GM18868 (cell line): ENCODE measurements at regions not wholly inside any gene's neighbourhood (a gene's known extent, or its start where the extent isn't known, plus 50 kb on each side); places are given as distances from the start of the nearest gene placed in this dataset.

Experiments
- ATAC-seq: cut with Tn5 transposase; IDR thresholded peaks from one replicate; pipeline ENCODE4 v1.9.1; 2021; ENCODE audit warnings: mild to moderate bottlenecking, moderate library complexity; ENCODE audit not compliant: unreplicated experiment

DNA sequence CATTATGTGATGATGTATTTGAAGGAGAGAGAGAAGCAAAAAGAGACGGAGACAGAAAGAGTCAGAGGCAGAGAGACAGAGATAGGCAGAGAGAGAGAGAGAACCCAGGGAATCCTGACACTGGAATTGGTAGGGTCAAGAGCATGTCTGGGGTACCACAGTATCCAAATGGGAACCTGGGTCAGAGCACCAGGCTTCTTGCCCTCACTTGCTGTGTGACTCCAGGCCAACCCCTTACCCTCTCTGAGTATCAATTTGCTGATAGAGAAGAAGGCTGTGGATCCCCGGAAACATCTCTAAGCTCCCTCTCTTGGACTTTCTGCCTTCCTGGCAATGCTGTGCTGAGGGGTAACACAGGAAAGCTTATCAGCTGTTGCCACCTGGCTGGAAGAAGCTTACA is 385.3 kb upstream of the SULF2 start:
- ATAC-seq = no peak

DNA sequence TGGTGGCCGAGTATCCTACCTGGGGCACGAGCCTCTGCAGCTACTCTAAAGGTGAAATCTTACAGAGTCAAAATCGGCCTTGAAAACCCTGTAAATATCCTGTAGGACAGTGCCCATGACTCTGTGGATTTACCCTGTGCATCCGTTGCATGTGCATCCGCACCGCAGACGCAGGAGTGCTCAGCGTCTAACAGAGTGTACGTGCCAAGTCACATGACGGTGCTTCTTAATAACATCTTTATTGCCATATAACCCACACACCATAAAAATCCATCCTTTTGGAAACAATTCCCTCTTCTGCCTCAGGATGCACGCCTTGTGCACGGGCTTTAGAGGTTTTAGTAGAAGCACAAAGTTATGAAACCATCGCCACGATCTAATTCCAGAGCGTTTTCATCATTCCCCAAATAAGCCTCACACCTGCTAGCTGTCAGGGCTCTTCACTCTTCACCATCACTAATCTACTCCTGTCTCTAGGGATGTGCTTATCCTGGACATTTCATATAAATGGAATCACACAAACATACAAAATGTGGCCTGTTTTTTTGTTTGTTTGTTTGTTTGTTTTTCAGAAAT is 384.5 kb upstream of the SULF2 start:
- no peak for ATAC-seq

DNA sequence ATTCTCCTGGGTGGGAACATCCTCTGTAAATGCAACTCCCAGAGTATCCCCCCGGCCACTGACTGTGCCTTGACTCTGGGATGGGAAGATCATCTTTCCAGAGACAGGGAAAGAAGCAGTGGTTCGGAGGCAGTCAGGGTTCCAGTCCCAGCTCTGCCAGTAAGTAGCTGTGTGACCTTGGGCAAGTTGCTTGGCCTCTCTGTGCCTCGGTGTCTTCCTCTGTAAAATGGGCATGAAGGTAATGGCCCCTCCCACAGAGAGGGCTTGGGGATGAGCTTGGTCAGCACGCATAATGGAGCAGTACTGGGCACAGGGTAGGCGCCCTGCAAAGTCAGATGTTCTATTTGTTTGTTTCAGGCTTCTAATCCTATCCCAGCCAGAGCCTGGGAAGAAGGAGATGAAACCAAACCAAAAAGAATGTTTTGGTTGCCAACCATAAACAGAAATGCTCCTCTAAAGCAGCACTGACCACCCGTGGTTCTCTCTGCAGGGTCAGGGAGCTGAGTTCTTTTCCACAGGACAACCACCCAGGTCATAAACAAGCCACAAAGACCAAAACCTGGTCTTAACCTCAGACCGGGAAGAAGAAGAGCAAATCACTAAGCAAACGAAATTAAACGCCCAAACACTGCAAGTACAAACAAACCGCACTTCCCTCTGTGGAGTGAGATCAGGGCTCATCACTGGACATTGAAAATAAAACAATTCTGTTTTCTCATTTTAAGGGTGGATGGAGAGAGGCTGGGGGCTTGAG is 381.0 kb upstream of the SULF2 start:
- ATAC-seq = no peak

DNA sequence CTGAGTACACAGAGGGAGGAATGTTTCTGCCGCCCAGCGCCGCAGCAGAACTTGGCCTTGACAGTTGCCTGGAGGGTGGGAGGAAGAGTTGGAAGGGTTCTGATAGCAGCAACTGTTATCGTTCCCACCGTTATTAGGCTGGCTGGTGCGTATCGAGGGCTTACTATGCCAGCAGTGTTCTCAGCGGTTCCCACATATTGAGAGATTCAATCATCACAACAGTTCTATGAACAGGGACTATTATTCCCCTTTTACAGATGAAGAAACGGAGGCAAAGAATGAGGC is 380.1 kb upstream of the SULF2 start:
- no peak for ATAC-seq

DNA sequence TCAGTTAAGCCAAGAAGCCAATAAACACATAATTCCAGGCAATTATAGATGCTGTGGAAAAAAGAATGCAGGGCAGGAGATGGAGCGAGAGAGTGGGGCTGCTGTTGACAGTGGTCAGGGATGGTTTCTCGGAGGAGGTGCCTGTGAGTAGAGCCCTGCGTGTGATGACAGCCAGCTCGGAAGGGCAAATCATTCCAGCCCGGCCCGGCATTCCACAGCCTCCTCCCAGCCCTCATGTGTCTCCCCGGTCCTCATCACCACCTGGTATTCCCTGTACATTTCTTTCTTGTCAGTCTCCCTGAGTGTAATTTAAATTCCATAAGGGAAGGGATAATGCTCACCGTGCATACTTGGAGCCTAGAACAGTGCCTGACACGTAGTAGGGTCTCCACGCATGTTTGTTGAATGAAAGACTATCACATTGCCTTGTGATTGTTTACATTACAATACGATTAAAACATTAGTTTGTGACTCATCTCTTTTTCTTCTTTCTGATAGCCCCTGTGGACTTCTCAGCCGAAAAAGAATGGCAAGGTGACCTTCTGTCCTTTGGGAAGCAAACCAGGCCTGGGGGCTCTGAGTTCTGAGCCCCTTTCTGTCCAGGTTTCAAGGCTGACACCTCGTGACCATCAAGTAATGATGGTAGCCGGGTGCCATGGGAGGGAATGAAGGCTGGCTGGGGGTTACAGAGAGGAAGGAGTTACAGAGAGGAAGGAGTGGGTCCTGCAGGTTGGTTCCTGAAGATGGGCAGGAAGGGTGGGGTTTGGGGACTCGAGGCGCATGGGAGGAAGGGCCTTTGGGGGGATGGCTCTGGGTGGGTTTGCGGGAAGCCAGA is 379.5 kb upstream of the SULF2 start:
- ATAC-seq = no peak

DNA sequence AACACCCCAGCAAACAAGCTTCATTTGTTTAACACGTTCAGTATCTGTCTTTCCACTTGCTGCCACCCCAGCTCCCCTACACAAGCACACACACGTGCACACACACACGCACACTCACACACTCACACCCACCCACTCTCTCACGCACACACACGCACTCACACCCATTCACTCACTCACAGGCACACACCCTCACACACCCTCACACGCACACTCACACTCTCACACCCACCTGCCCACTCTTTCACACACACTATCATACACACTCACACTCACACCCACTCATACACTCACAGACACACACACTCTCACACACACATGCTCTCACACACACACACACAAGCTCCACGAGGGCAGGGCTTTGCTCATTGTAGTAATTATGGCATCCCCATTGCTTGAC is 378.8 kb upstream of the SULF2 start:
- no peak for ATAC-seq

DNA sequence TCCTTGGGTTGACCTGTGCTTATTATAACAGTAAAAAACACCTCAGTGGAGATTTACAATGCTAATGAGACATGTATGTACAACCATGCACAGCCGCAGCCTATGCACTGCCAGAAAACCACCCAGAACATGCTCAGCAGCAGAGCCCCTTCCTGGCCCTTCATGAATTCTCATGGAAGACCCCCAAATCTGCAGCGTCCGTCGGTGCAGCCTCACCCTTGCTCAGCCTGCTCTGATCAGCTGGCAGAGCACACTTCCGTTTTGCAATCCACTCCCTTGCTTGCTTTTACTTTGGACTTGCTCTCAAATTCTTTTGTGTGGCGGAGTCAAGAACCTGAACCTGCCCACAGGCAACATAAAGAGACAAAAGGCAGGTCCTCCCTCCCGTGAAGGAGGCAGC is 378.2 kb upstream of the SULF2 start:
- no peak for ATAC-seq

DNA sequence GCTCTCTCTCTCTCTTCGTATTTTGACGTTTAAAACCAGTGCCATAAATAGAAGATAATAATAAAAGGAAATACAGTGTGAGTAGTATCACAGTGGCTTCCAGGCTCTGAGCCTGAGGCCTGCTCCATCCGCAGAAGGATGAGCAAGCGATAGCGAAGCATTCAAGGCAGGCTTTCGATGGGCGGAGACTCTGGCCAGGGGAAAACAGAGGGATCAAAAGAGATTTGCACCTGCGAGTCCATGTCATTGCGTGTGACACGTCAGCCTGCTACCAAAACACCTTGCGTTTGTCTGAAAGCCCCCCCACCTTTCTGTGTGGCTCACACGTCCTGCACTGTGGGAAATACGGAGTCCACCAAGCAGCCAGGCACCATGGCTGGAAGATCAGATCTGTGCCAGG is 377.3 kb upstream of the SULF2 start:
- no peak for ATAC-seq

DNA sequence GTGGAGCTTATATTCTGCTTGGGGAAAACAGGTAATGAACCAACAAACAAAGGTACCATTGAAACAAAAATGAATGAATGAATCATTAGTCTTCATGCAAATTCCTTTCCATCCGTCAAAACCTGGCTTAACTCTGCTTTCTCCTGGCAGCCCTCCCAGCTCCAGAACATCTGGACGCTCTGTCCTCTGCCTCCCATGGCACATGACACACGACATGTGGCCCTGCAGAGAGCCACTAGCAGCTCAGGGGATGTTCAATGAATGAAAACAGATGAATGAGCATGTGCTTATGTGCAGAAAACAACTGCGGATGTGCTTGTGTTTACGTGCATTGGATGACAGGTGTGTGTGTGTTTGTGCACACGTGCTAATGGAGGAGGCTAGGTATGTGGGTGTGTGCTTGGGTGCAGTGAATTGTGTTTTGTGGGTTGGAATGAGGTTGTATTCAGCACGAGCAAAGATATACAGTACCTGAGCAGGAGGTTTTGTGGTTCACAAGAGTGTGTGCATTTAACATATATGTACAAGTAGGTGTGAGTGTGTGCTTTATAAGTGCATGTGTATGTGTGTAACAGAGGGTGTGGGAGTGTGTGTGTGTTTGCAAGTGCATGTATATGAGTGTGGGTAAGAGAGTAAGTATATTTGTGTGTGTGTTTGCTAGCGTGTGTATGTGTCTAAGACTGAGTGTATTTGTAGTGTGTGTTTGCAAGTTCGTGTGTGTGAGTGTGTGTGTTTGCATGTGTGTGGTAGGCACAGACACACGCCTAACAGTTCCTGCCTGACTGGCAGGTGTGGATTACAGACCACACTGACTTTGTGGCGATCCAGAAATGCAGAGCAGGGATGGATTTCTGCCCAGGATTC is 374.1 kb upstream of the SULF2 start:
- no peak for ATAC-seq

DNA sequence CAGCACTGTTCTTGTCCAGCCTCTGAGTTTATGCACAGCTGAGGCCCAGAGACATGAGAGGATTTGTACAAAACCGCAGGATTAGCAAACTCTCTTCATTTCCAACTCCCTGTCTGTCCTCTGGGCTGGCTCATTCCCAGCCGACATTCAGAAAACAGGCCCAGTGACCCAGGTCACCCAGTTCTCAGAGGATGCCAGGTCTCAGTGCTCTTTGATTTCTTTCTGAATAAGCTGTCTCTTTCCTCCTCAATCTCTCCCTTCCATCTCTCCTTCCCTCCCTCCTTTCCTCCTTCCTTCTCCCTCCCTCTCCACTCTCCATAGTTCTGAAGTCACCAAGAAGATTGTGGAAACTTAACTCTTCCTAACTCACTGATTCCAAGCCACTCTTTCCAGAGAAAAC is 372.7 kb upstream of the SULF2 start:
- ATAC-seq = no peak

DNA sequence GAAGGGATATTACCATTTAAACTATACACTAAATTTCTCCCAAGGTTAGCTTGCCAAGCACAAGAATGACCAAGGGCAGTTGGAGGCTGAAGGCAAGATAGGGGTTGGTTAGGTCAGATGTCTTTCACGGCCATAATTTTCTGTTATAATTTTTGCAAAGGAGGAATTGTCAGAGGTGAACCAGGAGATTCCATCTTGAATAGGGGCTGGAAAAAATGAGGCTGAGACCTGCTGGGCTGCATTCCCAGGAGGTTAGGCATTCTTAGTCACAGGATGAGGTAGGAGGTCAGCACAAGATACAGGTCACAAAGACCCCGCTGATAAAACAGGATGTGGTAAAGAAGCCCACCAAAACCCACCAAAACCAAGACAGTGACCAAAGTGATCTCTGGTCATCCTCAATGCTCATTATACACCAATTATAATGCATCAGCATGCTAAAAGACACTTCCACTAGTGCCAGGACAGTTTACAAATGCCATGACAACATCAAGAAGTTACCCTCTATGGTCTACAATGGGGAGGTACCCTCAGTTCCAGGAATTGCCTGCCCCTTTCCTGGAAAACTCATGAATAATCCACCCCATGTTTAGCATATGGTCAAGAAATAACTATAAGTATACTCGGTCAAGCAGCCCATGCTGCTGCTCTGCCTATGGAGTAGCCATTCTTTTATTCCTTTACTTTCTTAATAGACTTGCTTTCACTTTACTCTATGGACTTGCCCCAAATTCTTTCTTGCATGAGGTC is 371.8 kb upstream of the SULF2 start:
- no peak for ATAC-seq

DNA sequence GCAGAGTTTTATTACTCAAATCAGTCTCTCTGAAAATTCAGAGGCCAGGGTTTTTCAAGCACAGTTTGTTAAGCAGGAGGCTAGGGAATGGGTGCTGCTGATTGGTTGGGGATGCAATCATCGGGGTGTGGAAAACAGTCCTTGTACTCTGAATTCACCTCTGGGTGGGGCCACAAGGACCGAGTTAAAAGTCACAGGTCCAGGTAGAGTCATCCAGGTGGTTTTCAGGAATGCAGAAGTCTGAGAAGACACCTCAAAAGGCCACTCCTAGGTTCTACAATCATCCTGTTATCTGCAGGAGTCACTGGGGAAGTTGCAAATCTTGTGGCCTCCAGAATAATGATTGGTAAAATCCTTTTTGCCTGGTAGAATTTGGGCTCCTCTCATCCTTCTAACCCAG is 371.2 kb upstream of the SULF2 start:
- no peak for ATAC-seq

DNA sequence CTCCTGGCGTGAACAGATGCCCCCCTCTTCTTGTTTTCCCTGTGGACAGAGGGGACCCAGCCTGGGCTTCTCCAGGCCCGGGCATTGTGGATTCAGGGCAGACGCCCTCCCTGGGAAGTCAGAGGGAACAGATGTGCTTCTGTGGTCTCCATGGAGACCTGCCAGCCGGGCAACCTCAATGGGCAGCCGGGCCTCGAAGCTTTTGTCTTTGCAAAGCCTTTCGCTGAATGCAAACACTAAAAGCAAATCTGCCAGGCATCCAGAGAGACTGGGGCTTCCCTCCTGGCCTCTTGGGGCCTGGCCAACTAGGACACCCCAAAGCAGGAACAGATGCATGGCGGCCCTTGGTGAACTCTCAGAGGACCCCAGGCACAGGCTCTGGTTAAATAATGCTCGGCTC is 370.0 kb upstream of the SULF2 start:
- ATAC-seq = no peak

DNA sequence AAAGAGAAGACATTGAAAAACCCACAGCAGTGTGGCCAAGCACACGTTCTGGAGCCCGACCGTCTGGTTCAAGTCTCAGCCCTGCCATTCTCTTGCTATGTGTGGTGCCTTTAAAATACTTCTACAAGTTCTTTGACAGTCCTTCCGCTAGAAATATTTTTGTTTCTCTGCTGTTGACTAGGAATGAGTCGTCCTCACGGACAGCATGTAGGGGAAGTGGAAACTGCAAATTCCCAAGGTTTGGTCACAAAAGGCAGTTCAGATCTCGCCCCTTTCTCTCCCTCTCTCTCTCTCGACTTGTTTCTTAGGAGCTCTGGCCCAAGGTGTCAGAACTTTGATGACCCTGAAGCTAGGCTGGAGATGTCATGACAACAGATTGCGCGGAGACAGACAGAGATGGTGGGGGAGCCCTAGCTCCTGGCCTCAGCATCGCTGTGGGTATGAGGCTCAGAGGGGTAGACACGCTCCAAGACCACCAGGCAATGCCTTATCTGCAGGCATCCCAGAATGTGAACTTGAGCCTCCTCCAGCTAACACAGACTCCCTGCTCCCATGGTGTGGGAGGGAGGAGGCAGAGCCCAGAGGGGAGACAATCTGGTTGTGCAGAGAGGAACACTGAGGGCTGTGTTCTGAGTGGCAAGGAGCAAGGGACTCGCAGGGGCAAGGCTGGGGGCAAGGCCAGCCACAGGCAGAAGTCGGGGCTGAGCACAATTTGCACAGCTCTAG is 368.9 kb upstream of the SULF2 start:
- ATAC-seq = no peak

DNA sequence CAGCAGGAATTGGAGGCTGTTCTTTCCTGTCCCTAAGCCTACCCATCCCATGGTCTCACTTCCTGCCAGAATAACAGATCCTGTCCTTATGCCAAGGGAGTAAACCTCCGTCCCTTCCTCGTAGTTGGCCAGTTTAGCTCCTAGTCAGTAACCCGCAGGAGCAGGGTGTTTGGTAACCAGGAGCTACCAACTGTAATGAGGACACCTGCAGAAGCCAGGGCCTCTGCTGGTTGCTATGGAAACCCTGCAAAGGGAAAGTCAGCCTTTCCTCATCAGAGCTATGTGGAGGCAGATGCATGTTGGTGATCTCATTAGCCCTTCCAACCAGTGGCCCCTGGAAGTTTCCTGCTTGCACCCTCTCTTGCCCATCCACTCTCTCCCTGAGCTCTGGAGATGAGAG is 368.2 kb upstream of the SULF2 start:
- ATAC-seq = no peak

DNA sequence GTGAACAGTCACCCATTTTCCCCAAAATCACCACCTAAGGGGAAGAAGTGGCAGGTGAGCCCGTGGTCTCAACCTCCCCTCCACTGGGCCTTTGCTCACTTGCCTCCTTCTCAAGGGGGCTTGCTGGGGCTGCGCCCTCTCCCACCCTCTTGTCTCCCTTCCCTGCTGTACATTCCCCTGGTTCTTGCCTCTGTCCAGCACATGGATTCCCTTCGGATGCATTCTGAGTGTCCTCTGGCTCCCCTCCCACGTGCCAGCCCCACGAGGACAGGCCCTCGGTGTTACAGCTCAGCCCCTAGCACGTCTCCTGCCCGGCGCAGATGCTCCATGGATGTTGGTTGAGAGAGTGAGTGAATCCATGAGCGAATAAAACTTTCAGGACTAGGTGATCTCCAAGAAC is 367.8 kb upstream of the SULF2 start:
- no peak for ATAC-seq

DNA sequence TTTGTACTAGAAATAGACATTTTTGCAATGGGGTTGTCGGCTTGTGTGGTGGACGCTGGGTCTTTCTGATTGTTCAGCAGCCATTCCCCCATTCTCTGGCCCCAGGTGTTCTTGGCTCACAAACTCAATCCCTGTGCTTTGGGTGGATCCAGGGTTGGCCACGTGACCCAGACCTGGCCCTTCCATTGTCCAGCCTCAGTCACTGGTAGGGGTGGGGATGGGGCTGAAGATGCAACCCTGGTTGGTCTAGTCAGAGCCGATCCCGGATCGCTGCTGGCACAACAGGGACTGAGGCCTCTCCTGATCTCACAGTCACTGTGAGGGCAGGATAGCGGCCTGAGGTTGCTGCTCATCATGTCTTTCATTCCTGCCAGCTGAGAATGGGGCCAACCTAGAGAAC is 365.3 kb upstream of the SULF2 start:
- no peak for ATAC-seq

DNA sequence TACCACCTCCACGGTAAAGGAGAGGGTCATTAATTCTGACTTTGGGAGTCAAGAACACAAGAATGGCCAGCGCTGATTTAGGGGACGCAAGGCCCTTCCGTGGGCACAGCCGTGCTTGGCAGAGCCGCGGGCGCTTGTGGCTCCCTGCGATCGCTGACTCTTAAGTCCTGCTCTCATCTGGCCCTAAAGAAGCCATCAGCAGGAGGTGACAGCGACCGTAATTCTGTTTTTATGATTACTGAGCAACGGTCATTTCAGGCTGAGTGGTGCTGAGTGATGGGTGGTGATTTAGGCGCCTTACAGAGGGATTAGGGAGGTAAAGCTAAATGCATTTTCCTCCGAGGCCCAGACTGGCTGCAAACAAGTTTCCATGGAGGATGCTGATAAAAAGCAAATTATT is 364.6 kb upstream of the SULF2 start:
- no peak for ATAC-seq

DNA sequence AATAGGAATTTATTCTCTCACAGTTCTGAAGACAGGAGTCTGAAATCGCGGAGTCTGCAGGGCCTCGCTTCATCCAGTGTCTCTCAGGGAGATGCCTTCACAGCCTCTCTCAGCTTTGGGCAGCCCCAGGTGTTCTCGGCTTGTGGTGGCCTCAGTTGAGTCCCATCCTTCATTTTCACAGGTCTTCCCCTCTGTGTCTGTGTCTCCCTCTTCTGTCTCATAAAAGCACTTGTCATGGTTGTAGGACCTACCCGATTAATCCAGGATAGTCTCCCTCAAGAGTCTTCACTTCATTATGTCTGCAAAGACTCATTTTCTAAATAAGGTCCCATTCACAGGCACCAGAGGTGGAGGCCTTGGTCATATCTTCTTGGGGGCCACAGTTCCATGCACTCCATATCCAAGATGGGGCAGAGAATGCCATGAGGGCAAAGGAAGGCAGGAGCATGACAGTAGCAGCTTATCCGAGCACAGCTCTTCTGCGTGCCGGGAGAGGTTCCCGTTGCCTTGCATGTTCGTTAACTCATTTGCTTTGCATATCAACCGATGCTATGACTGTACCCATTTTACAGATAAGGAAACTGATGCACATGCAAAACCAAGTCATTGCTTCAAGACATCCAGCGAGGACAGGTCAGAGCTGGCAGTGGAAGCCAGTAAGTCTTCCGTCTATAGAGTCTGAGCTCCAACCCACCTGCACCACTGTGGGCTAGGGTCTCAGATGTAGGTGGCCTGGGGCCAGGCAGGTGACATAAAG is 363.8 kb upstream of the SULF2 start:
- no peak for ATAC-seq
